CD4-positive, alpha-beta T cell treated with Interleukin-4 for 1 hour (primary cell): ENCODE measurements at regions not wholly inside any gene's neighbourhood (a gene's known extent, or its start where the extent isn't known, plus 50 kb on each side); places are given as distances from the start of the nearest gene placed in this dataset.
"Not testable (repeated sequence)": the region's sequence is repeated elsewhere in the genome, so short reads cannot be mapped to it uniquely, and the experiment has no call there.

ENCODE experiments used
- DNase-seq, 2 donors: peaks; one replicate each; pipeline ENCODE4 v3.0.0-alpha.2; 2020 to 2022

DNA sequence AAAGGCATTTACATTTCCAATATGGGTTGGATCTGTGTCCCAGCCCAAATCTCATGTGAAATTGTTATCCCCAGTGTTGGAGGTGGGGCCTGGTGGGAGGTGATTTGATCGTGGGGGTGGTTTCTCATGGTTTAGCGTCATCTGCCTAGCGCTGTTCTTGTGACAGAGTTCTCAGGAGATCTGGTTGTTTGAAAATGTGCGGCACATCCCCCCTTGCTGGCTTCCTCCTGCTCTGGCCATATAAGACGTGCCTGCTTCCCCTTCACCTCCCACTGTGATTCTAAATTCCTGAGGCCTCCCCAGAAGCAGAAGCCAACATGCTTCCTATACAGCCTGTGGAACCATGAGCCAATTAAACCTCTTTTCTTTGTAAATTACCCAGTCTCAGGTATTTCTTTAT, 126.2 kb upstream of the FNDC3A start:
- DNase-seq = no peak

GRCh38 chr13:48851707-48852106, 124.0 kb upstream of the FNDC3A start:
- DNase-seq = no peak

DNA sequence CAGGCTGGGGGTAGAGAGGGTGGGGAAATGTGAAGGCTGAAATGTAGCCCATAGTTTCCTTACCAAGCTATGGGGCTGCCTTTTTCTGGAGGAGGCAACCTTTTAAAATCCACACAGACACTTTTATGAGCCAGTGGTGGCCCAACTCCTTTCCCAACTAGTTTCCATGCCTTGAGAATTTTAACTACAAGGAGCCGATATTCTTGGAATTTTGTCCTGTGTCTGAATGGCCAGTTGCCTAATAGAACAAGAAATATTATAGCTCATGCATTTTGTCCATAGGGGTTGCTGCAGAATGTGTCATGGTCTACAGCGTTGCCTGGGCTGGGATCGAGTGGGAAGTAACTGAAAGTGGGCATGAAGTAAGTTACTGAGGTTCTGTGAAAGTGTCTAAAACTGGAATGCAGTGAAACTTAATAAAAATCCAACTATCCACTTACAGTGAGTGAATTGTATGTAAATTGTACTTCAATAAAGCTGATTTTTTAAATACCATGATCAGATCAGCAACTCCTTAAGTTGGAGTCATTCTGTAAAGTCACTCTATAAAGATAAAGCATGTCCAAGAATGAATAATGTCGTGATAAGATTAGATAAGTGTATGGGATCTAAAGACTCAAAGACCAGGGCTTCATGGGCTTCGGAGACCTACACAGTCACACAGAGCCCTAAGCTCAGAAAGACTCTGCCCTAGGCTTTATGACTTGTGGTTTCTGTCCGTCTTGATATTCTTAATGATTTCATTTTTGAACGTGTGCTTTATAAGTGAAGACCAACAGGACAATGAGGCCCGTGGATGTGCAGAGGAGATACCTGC, 122.6 kb upstream of the FNDC3A start:
- no peak for DNase-seq

GRCh38 chr13:48853728-48854102, 122.0 kb upstream of the FNDC3A start:
- no peak for DNase-seq

GRCh38 chr13:48857576-48857975, 118.1 kb upstream of the FNDC3A start:
- no peak for DNase-seq

GRCh38 chr13:48858122-48858902, 117.4 kb upstream of the FNDC3A start:
- DNase-seq = no peak

DNA sequence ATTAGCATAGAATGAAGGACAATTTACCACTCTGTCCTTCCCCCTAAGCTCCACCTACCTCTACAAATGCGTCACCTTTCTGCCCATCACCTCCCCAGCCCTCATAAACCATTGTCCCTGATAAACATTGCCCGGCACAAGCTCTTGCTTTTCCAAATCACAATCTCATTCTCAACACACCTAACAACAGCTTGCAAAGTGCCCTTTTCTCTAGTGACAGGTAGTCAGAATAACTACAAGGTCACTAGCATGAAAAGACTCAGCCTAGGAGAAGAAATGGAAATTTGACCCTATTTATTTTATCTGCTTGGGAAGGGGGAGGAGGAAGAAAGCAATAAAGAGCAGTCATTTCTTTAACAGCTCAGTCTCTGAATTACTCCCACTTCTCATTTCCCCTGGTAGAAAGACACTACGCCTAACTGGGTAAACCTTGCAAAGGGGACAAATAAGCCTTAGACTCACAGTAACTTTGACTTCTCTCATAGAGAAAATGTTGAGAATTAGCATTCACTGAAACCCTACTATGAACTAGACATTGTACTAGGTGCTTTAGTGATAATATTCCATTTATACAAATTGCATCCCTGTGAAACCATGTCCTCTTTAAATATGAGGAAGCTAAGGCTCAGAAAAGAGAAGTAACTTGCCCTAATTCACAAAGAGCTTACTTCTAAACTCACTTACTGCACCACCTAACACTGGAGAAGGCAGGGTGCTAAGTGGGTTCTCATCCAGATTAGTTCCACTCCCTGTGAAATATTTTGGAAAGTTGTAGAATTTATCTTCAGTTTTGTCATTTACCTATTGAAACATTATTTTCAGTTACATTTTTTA, 116.2 kb upstream of the FNDC3A start:
- no peak for DNase-seq

- DNase-seq = no peak
Observed at GRCh38 chr13:48860364-48860763, 115.3 kb upstream of the FNDC3A start.

- DNase-seq = no peak
Observed at GRCh38 chr13:48862572-48862971, 113.1 kb upstream of the FNDC3A start.

- no peak for DNase-seq
Observed at GRCh38 chr13:48864100-48864499, 111.6 kb upstream of the FNDC3A start.

DNA sequence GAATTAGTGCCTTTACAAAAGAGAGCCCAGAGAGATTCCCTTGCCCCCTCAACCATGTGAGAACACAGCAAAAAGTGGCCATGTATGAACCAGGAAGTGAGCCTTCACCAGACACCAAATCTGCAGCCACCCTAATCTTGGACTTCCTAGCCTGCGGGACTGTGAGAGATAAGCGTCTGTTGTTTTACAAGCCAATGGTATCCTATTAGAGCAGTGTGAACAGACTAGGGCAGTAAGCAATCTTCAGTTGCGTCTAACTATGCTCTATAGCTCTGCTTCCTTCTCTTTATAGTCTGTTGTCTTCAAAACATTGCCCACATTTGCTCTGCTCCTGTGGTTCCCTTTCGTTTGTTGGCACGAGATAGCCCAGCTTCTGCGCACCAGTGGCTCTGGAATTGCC, 109.5 kb upstream of the FNDC3A start:
- DNase-seq = no peak

DNA sequence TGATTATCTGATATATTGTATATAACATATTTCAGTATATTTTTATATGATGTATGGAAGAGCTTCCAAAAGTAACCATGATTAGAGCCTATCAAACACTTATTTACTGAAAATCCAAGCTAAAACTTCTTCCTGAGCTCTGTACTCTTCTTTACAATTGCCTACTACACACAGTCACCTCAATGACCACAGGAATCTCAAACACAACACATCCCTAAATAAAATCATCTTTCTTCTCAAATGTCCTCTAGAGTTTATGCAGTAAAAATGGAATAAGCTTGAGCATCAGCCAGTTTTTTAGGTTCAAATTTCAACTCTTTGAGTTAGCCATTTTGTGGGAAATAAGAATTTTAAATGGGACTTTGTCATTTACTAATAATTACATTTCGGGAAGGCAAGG, 102.6 kb upstream of the FNDC3A start:
- no peak for DNase-seq

GRCh38 chr13:48873587-48873986, 102.1 kb upstream of the FNDC3A start:
- no peak for DNase-seq

GRCh38 chr13:48874165-48874564, 101.5 kb upstream of the FNDC3A start:
- DNase-seq = no peak

DNA sequence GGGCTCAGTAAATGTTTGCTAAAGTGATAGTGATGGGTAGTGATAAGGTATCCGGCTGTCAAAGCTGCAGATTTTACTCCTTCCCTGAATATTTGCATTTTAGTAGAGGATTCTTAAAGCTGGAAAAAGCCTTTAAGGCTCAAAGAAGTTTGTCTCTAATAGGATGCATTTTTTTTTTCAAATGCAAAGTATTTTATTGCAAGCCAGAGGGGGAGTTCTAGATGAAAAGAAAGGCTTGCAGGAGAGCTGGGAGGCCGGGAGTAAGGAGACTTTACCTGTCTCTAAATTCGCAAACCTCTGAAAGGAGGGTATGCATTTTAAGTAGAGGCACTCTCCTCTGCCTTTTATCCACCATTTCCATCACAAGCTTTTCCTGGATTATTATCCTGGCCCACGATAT, 100.7 kb upstream of the FNDC3A start:
- no peak for DNase-seq

GRCh38 chr13:48876289-48876688, 99.4 kb upstream of the FNDC3A start:
- DNase-seq = no peak

GRCh38 chr13:48879432-48879831, 96.3 kb upstream of the FNDC3A start:
- no peak for DNase-seq

DNA sequence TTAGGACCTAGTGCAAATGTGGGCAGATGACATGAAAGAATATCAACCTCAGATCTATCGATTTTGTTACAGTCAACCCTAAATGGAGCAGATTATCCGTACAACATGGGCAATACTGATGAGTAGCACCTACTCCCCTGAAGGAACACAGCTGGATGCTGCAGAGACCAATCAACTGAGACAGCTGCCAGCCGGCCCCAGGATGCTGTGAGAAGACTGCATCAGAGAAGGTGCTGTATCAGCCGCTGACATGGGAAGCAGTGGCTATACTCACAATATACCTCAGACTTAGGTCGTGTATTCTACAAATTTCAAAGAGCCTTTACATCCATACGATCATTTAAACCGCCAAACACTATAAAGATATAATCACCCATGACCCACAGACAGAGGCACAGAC, 95.9 kb upstream of the FNDC3A start:
- DNase-seq = no peak

DNA sequence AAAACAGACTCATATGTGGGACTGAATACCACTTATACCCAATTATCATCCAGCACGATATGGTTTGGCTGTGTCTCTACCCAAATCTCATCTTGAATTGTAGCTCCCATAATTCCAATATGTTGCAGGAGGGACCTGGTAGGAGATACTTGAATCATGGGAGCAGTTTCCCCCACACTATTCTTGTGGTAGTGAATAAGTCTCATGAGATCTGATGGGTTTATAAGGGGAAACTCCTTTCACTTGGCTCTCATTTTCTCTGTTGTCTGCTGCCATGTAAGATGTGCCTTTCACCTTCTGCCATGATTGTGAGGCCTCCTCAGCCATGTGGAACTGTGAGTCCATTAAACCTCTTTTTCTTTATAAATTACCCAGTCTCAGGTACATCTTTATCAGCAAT, 91.9 kb upstream of the FNDC3A start:
- DNase-seq = not testable (repeated sequence)

DNA sequence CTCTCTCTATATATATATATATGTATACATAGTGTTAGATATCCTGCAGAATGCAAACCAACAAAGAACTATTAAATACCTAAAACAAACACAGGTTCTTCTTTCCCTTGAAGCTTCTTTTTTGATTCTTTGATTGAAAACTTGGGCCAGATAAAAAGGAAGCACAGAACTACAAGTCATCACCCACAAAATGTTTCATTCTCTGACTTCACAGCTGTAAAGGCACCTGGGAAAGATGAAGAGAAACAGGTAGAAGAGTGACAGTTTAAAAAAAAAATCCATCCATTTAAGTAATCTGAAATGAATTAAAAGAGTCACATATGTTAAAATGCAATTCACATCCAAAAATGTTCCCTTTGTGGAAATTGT, 90.7 kb upstream of the FNDC3A start:
- DNase-seq = no peak

DNA sequence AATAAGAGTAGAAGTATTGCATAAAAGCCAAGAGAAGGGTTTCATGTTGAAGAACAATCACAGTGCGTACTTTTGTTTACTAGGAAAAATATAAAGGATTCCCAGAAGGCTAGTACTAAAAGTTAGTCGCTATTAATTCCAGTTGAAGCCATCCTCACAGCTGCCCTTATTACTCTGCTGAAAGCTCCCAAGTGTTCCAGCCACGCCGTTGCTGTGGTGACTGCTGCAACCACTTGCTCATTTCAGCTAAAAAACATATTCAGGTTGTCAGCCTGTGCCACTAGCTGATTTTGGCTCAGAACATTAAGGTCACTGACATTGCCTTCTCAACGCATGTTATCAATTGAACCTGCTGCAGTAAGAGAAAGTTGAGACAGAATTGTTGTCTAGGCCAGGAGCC, 87.1 kb upstream of the FNDC3A start:
- no peak for DNase-seq

GRCh38 chr13:48890391-48890790, 85.3 kb upstream of the FNDC3A start:
- DNase-seq = no peak

DNA sequence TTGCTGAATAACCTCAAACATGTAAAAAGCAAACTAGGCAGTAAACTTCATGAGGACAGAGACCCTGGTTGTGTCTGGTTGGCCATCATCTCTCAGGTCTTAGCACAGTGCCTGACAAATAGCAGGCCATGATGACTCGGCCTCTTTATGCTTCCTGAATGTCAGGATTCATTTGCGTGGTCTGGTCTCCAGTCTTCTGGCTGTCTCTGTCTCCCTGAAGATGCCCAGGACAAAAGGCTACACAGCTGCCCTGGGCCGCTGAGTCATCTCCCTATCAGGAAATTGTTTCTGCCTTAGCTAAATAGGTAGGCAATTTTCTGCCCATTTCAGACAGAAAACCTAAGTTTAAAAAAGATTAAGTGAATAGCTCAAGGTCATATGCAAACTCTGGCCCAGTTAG, 84.1 kb upstream of the FNDC3A start:
- no peak for DNase-seq
